MM.1S (cell line): ENCODE measurements at regions not wholly inside any gene's neighbourhood (a gene's known extent, or its start where the extent isn't known, plus 50 kb on each side); places are given as distances from the start of the nearest gene placed in this dataset.

Experiments
- DNase-seq: peaks from one replicate; pipeline ENCODE4 v3.0.0-alpha.2; 2015
- H2AFZ ChIP-seq: fragments of 300-600 bp; sonication (generic); 2 replicates; pipeline ENCODE4 v1.6.0; 2016; ENCODE audit warnings: antibody characterized with exemption, low read length
- H3F3A ChIP-seq: fragments of 300-600 bp; sonication (generic); 2 replicates; pipeline ENCODE4 v1.6.1; 2016; ENCODE audit warnings: mild to moderate bottlenecking, antibody characterized with exemption, low read length, moderate library complexity, mixed read lengths; ENCODE audit not compliant: insufficient read depth
- H3K27ac ChIP-seq: fragments of 300-600 bp; sonication (generic); 2 replicates; pipeline ENCODE4 v1.5.1; 2016; ENCODE audit warnings: mild to moderate bottlenecking, low read length
- H3K27me3 ChIP-seq: fragments of 300-600 bp; sonication (generic); replicated peaks from 2 replicates; pipeline ENCODE4 v1.6.0; 2016; ENCODE audit warnings: low read length; ENCODE audit not compliant: insufficient read depth
- H3K36me3 ChIP-seq: fragments of 300-600 bp; sonication (generic); replicated peaks from 2 replicates; pipeline ENCODE4 v1.6.1; 2016; ENCODE audit warnings: mild to moderate bottlenecking, low read length, mixed read lengths; ENCODE audit not compliant: insufficient read depth
- H3K4me1 ChIP-seq: fragments of 300-600 bp; sonication (generic); 2 replicates; pipeline ENCODE4 v1.6.1; 2016; ENCODE audit warnings: low read length, mixed read lengths
- H3K4me2 ChIP-seq: fragments of 300-600 bp; sonication (generic); 2 replicates; pipeline ENCODE4 v1.6.0; 2016; ENCODE audit warnings: low read depth, low read length
- H3K4me3 ChIP-seq: fragments of 300-600 bp; sonication (generic); 2 replicates; pipeline ENCODE4 v1.5.1; 2016; ENCODE audit warnings: low read length, mixed read lengths
- H3K79me2 ChIP-seq: fragments of 300-600 bp; sonication (generic); 2 replicates; pipeline ENCODE4 v1.6.1; 2016; ENCODE audit warnings: mixed run types, low read length, mixed read lengths
- H3K9ac ChIP-seq: fragments of 300-600 bp; sonication (generic); 2 replicates; pipeline ENCODE4 v1.6.1; 2016; ENCODE audit warnings: low read length, mixed read lengths
- H3K9me2 ChIP-seq: fragments of 300-600 bp; sonication (generic); replicated peaks from 2 replicates; pipeline ENCODE4 v1.6.1; 2016; ENCODE audit warnings: mild to moderate bottlenecking, low read length, mixed read lengths; ENCODE audit not compliant: insufficient read depth
- H3K9me3 ChIP-seq: fragments of 300-600 bp; sonication (generic); replicated peaks from 2 replicates; pipeline ENCODE4 v1.6.1; 2016; ENCODE audit warnings: mild to moderate bottlenecking, low read length, mixed read lengths; ENCODE audit not compliant: insufficient read depth
- H4K20me1 ChIP-seq: fragments of 300-600 bp; sonication (generic); 2 replicates; pipeline ENCODE4 v1.6.1; 2016; ENCODE audit warnings: mild to moderate bottlenecking, low read length, moderate library complexity, mixed read lengths; ENCODE audit not compliant: insufficient read depth
- CTCF ChIP-seq: fragments of 300-600 bp; sonication (generic); IDR thresholded peaks from 2 replicates; pipeline ENCODE4 v1.5.1; 2016; ENCODE audit warnings: antibody characterized with exemption, low read length, mixed read lengths
- EZH2 ChIP-seq: fragments of 300-600 bp; sonication (generic); optimal IDR thresholded peaks from 2 replicates; pipeline ENCODE3; 2017; ENCODE audit warnings: low read depth, mild to moderate bottlenecking, antibody characterized with exemption, low read length, mixed read lengths
- EZH2phosphoT487 ChIP-seq: fragments of 300-600 bp; sonication (generic); IDR thresholded peaks from 2 replicates; pipeline ENCODE4 v1.6.1; 2018; ENCODE audit warnings: antibody characterized with exemption, low read length

GRCh38 chr16:51392521-51393187, 241.6 kb upstream of the SALL1 start:
- no peak overlapping the region for H3K4me3 ChIP-seq
- H3K9me2 ChIP-seq: no peaks in the 10 kb centered on the region
- no peak overlapping the region for H3K4me2 ChIP-seq
- no peaks in the 10 kb centered on the region for H3F3A ChIP-seq
- H3K4me1 ChIP-seq: no peaks in the 10 kb centered on the region
- no peaks in the 10 kb centered on the region for H4K20me1 ChIP-seq
- H3K9me3 ChIP-seq: no peaks in the 10 kb centered on the region
- H3K36me3 ChIP-seq: no peaks in the 10 kb centered on the region
- no peak overlapping the region for H3K9ac ChIP-seq
- no peak for TF ChIP-seq EZH2
- TF ChIP-seq EZH2phosphoT487: no peak
- TF ChIP-seq CTCF: no peak
- H3K79me2 ChIP-seq: no peaks in the 10 kb centered on the region
- no peak for DNase-seq
- H2AFZ ChIP-seq: no peak overlapping the region
- no peaks in the 10 kb centered on the region for H3K27me3 ChIP-seq
- no peak overlapping the region for H3K27ac ChIP-seq

- H3K27ac ChIP-seq: no peak overlapping the region
- no peaks in the 10 kb centered on the region for H3K36me3 ChIP-seq
- no peak overlapping the region for H3K4me2 ChIP-seq
- H2AFZ ChIP-seq: no peak overlapping the region
- no peaks in the 10 kb centered on the region for H3K9me3 ChIP-seq
- no peaks in the 10 kb centered on the region for H4K20me1 ChIP-seq
- no peaks in the 10 kb centered on the region for H3K4me1 ChIP-seq
- H3K9ac ChIP-seq: no peak overlapping the region
- no peaks in the 10 kb centered on the region for H3K79me2 ChIP-seq
- no peak overlapping the region for H3K4me3 ChIP-seq
- H3K27me3 ChIP-seq: no peaks in the 10 kb centered on the region
- no peak for DNase-seq
- no peak for TF ChIP-seq EZH2
- TF ChIP-seq EZH2phosphoT487: no peak
- TF ChIP-seq CTCF: no peak
- no peaks in the 10 kb centered on the region for H3F3A ChIP-seq
- H3K9me2 ChIP-seq: no peaks in the 10 kb centered on the region
Measured at GRCh38 chr16:51391798-51392511, 240.9 kb upstream of the SALL1 start.

- Histone ChIP-seq H3F3A (no peaks in the 10 kb centered on the region), H3K9me2 (no peaks in the 10 kb centered on the region), H2AFZ (no peak overlapping the region), H3K27ac (no peak overlapping the region), H3K27me3 (no peaks in the 10 kb centered on the region), H3K4me1 (no peaks in the 10 kb centered on the region), H3K4me3 (no peak overlapping the region), H3K9me3 (no peaks in the 10 kb centered on the region), H4K20me1 (no peaks in the 10 kb centered on the region), H3K36me3 (no peaks in the 10 kb centered on the region), H3K9ac (no peak overlapping the region), H3K79me2 (no peaks in the 10 kb centered on the region), H3K4me2 (no peak overlapping the region)
- TF ChIP-seq CTCF (no peak), EZH2 (no peak), EZH2phosphoT487 (no peak)
- no peak for DNase-seq
Measured at GRCh38 chr16:51390877-51391276, 239.8 kb upstream of the SALL1 start.
